GM19240 (cell line): ENCODE measurements at regions not wholly inside any gene's neighbourhood (a gene's known extent, or its start where the extent isn't known, plus 50 kb on each side); places are given as distances from the start of the nearest gene placed in this dataset.

Source experiments
- DNase-seq: peaks from one replicate; pipeline ENCODE4 v3.0.0; 2011; ENCODE audit warnings: low spot score; ENCODE audit not compliant: insufficient read length

GRCh38 chr6:144809969-144810368 lies 524.8 kb downstream of the UTRN start:
- DNase-seq: no peak

GRCh38 chr6:144811140-144811539 lies 526.0 kb downstream of the UTRN start:
- DNase-seq: no peak

- DNase-seq: no peak
Measured at GRCh38 chr6:144816936-144817335, 531.8 kb downstream of the UTRN start.

GRCh38 chr6:144820270-144820669 lies 535.1 kb downstream of the UTRN start:
- no peak for DNase-seq

GRCh38 chr6:144823131-144823530 lies 538.0 kb downstream of the UTRN start:
- DNase-seq: no peak

- DNase-seq: no peak
Measured at GRCh38 chr6:144824018-144824417, 538.9 kb downstream of the UTRN start.

GRCh38 chr6:144834426-144835038 lies 549.4 kb downstream of the UTRN start:
- DNase-seq: no peak

- no peak for DNase-seq
Measured at GRCh38 chr6:144835322-144835973, 550.3 kb downstream of the UTRN start.

GRCh38 chr6:144840619-144841018 lies 555.5 kb downstream of the UTRN start:
- no peak for DNase-seq

- DNase-seq: no peak
Measured at GRCh38 chr6:144843701-144844100, 558.6 kb downstream of the UTRN start.

GRCh38 chr6:144844596-144844995 lies 559.5 kb downstream of the UTRN start:
- DNase-seq: no peak

- DNase-seq: no peak
Measured at GRCh38 chr6:144845186-144845585, 560.1 kb downstream of the UTRN start.

- DNase-seq: no peak
Measured at GRCh38 chr6:144847916-144848315, 562.8 kb downstream of the UTRN start.

GRCh38 chr6:144849920-144850319 lies 564.8 kb downstream of the UTRN start:
- DNase-seq: no peak

- DNase-seq: no peak
Measured at GRCh38 chr6:144853603-144854002, 568.5 kb downstream of the UTRN start.

GRCh38 chr6:144854654-144855053 lies 569.5 kb downstream of the UTRN start:
- no peak for DNase-seq

GRCh38 chr6:144855375-144855774 lies 570.2 kb downstream of the UTRN start:
- no peak for DNase-seq

GRCh38 chr6:144855812-144856531 lies 570.8 kb downstream of the UTRN start:
- no peak for DNase-seq

- DNase-seq: no peak
Measured at GRCh38 chr6:144856622-144857021, 571.5 kb downstream of the UTRN start.

GRCh38 chr6:144857086-144857485 lies 572.0 kb downstream of the UTRN start:
- DNase-seq: no peak

GRCh38 chr6:144862769-144863168 lies 577.6 kb downstream of the UTRN start:
- DNase-seq: no peak

GRCh38 chr6:144867761-144868160 lies 582.6 kb downstream of the UTRN start:
- no peak for DNase-seq

- DNase-seq: no peak
Measured at GRCh38 chr6:144870782-144871181, 585.6 kb downstream of the UTRN start.
